Hepatocyte (in vitro differentiated cells): ENCODE measurements at regions not wholly inside any gene's neighbourhood (a gene's known extent, or its start where the extent isn't known, plus 50 kb on each side); places are given as distances from the start of the nearest gene placed in this dataset.

Experiments
- DNase-seq: peaks from one replicate; pipeline ENCODE4 v3.0.0-alpha.2; 2016; ENCODE audit warnings: low spot score
- H2AFZ ChIP-seq: fragments of 200-600 bp; sonication (generic); 2 replicates; pipeline ENCODE4 v1.6.0; 2016; ENCODE audit warnings: antibody characterized with exemption, mild to moderate bottlenecking
- H3K27ac ChIP-seq: fragments of 200-600 bp; sonication (generic); 2 replicates; pipeline ENCODE4 v1.5.1; 2016; ENCODE audit warnings: mild to moderate bottlenecking
- H3K27me3 ChIP-seq: fragments of 200-600 bp; sonication (generic); 2 replicates; pipeline ENCODE4 v1.6.1; 2016
- H3K36me3 ChIP-seq: fragments of 200-600 bp; sonication (generic); replicated peaks from 2 replicates; pipeline ENCODE4 v1.5.1; 2016; ENCODE audit warnings: low read depth; ENCODE audit not compliant: insufficient read depth
- H3K4me1 ChIP-seq: fragments of 200-600 bp; sonication (generic); 2 replicates; pipeline ENCODE4 v1.5.1; 2016; ENCODE audit warnings: mild to moderate bottlenecking, moderate library complexity; ENCODE audit not compliant: insufficient read depth
- H3K4me2 ChIP-seq: fragments of 200-600 bp; sonication (generic); 2 replicates; pipeline ENCODE4 v1.6.0; 2016
- H3K4me3 ChIP-seq: fragments of 200-600 bp; sonication (generic); 2 replicates; pipeline ENCODE4 v1.5.1; 2016; ENCODE audit warnings: mild to moderate bottlenecking
- H3K79me2 ChIP-seq: fragments of 200-600 bp; sonication (generic); 2 replicates; pipeline ENCODE4 v1.6.0; 2017; ENCODE audit warnings: mild to moderate bottlenecking
- H3K9me2 ChIP-seq: fragments of 200-600 bp; sonication (generic); replicated peaks from 2 replicates; pipeline ENCODE4 v1.6.0; 2017; ENCODE audit warnings: mild to moderate bottlenecking; ENCODE audit not compliant: insufficient read depth
- H3K9me3 ChIP-seq: fragments of 200-600 bp; sonication (generic); 2 replicates; pipeline ENCODE4 v1.5.1; 2016; ENCODE audit warnings: low read depth, mild to moderate bottlenecking
- H4K20me1 ChIP-seq: fragments of 200-600 bp; sonication (generic); 2 replicates; pipeline ENCODE4 v1.6.0; 2016; ENCODE audit warnings: mild to moderate bottlenecking; ENCODE audit not compliant: insufficient read depth, poor library complexity, severe bottlenecking
- CTCF ChIP-seq: fragments of 200-600 bp; sonication (generic); IDR thresholded peaks from 2 replicates; pipeline ENCODE4 v1.5.1; 2016; ENCODE audit warnings: antibody characterized with exemption, mild to moderate bottlenecking; ENCODE audit not compliant: poor library complexity
- EZH2 ChIP-seq: fragments of 200-600 bp; sonication (generic); IDR thresholded peaks from 2 replicates; pipeline ENCODE4 v1.6.1; 2016; ENCODE audit warnings: antibody characterized with exemption, mild to moderate bottlenecking, borderline replicate concordance
- EZH2phosphoT487 ChIP-seq: fragments of 200-600 bp; sonication (generic); IDR thresholded peaks from one replicate; pipeline ENCODE4 v1.6.1; 2018; ENCODE audit warnings: antibody characterized with exemption, mild to moderate bottlenecking, low read depth, moderate library complexity; ENCODE audit not compliant: unreplicated experiment, severe bottlenecking
- WGBS: methylation state at CpG from one replicate; pipeline ENCODE4 v1.1.6; 2016; ENCODE audit warnings: low lambda C conversion rate; ENCODE audit errors: missing lambda C conversion rate; 5-methylcytosine and 5-hydroxymethylcytosine counted together

- 57% methylated on average over 6 of the region's 6 CpGs for WGBS
- no peaks in the 10 kb centered on the region for H3K27me3 ChIP-seq
- no peak overlapping the region for H3K4me3 ChIP-seq
- H3K9me3 ChIP-seq = no peaks in the 10 kb centered on the region
- H3K4me2 ChIP-seq = no peak overlapping the region
- no peak overlapping the region for H2AFZ ChIP-seq
- peaks cover 11% of the 10 kb centered on the region for H3K4me1 ChIP-seq
- no peaks in the 10 kb centered on the region for H4K20me1 ChIP-seq
- H3K79me2 ChIP-seq = no peaks in the 10 kb centered on the region
- H3K9me2 ChIP-seq = no peaks in the 10 kb centered on the region
- no peaks in the 10 kb centered on the region for H3K36me3 ChIP-seq
- TF ChIP-seq CTCF (no peak), EZH2phosphoT487 (no peak), EZH2 (no peak)
- H3K27ac ChIP-seq = no peak overlapping the region
- DNase-seq = no peak
Measured at GRCh38 chr2:105450471-105450870, 51.6 kb upstream of the FHL2 start.

GRCh38 chr2:105449076-105449475 is 50.2 kb upstream of the FHL2 start:
- Histone ChIP-seq H3K9me3 (no peaks in the 10 kb centered on the region), H3K27me3 (no peaks in the 10 kb centered on the region), H3K4me2 (no peak overlapping the region), H3K9me2 (no peaks in the 10 kb centered on the region), H3K79me2 (no peaks in the 10 kb centered on the region), H3K4me3 (no peak overlapping the region), H3K4me1 (no peaks in the 10 kb centered on the region), H4K20me1 (no peaks in the 10 kb centered on the region), H3K27ac (no peak overlapping the region), H3K36me3 (no peaks in the 10 kb centered on the region), H2AFZ (no peak overlapping the region)
- WGBS = 63% methylated on average over 3 of the region's 3 CpGs
- no peak for TF ChIP-seq EZH2
- no peak for TF ChIP-seq EZH2phosphoT487
- no peak for TF ChIP-seq CTCF
- DNase-seq = peak; percentile 18
